Neuronal stem cell (in vitro differentiated cells): ENCODE measurements at regions not wholly inside any gene's neighbourhood (a gene's known extent, or its start where the extent isn't known, plus 50 kb on each side); places are given as distances from the start of the nearest gene placed in this dataset.

Experiments
- DNase-seq: peaks from one replicate; pipeline ENCODE4 v3.0.0-alpha.2; 2013; ENCODE audit warnings: low spot score
- H2AFZ ChIP-seq: one replicate; pipeline ENCODE4 v1.6.1; 2013; ENCODE audit warnings: mild to moderate bottlenecking, low read length, inconsistent platforms
- H2AK5ac ChIP-seq: 2 replicates; pipeline ENCODE4 v1.6.1; 2013; ENCODE audit warnings: low read depth, mild to moderate bottlenecking, inconsistent platforms, low read length, moderate library complexity, mixed read lengths
- H2BK120ac ChIP-seq: 2 replicates; pipeline ENCODE4 v1.6.1; 2013; ENCODE audit warnings: low read depth, mild to moderate bottlenecking, inconsistent platforms, low read length, moderate library complexity, mixed read lengths
- H2BK12ac ChIP-seq: one replicate; pipeline ENCODE4 v1.6.1; 2013; ENCODE audit warnings: low read length, inconsistent platforms
- H2BK15ac ChIP-seq: 2 replicates; pipeline ENCODE4 v1.6.1; 2013; ENCODE audit warnings: mild to moderate bottlenecking, low read length, inconsistent platforms, mixed read lengths
- H2BK5ac ChIP-seq: one replicate; pipeline ENCODE4 v1.6.1; 2013; ENCODE audit warnings: inconsistent platforms, mild to moderate bottlenecking, low read length, moderate library complexity
- H3K14ac ChIP-seq: one replicate; pipeline ENCODE4 v1.6.1; 2013; ENCODE audit warnings: low read length, inconsistent platforms
- H3K18ac ChIP-seq: 2 replicates; pipeline ENCODE4 v1.6.1; 2013; ENCODE audit warnings: low read length, inconsistent platforms
- H3K23ac ChIP-seq: 2 replicates; pipeline ENCODE4 v1.6.1; 2013; ENCODE audit warnings: low read depth, mild to moderate bottlenecking, mixed read lengths, low read length, inconsistent platforms; ENCODE audit not compliant: poor library complexity
- H3K27ac ChIP-seq: replicated peaks from 3 replicates; pipeline ENCODE4 v1.5.1; 2013; ENCODE audit warnings: low read length, inconsistent platforms
- H3K27me3 ChIP-seq, 3 experiments: 2 replicates each; pipeline ENCODE4 v1.6.1; 2013; ENCODE audit warnings: low read length in 3 of 3, mild to moderate bottlenecking in 2 of 3, inconsistent platforms in 1 of 3, low read depth in 1 of 3, mixed read lengths in 1 of 3, moderate library complexity in 1 of 3; ENCODE audit not compliant: control insufficient read depth in 3 of 3, insufficient read depth in 3 of 3
- H3K36me3 ChIP-seq, 2 donors: replicated peaks in 1 of 2; 2 replicates each; pipeline ENCODE4 v1.6.1; 2013; ENCODE audit warnings: low read length in 2 of 2; ENCODE audit not compliant: control insufficient read depth in 2 of 2, insufficient read depth in 2 of 2
- H3K4ac ChIP-seq: 2 replicates; pipeline ENCODE4 v1.6.1; 2013; ENCODE audit warnings: inconsistent platforms, mild to moderate bottlenecking, low read length, moderate library complexity
- H3K4me1 ChIP-seq, 2 donors: 1 replicate in 1 of 2; 2 replicates in 1 of 2; pipeline ENCODE4 v1.6.1; 2013; ENCODE audit warnings: low read length in 2 of 2, low read depth in 1 of 2; ENCODE audit not compliant: control insufficient read depth in 2 of 2, insufficient read depth in 1 of 2
- H3K4me2 ChIP-seq: one replicate; pipeline ENCODE4 v1.6.1; 2013; ENCODE audit warnings: mild to moderate bottlenecking, low read length, inconsistent platforms; ENCODE audit not compliant: insufficient read depth, poor library complexity, severe bottlenecking
- H3K4me3 ChIP-seq, 2 donors: 2 replicates each; pipeline ENCODE4 v1.5.1; 2013; ENCODE audit warnings: low read length in 2 of 2, mild to moderate bottlenecking in 2 of 2, inconsistent platforms in 1 of 2, moderate library complexity in 1 of 2
- H3K79me1 ChIP-seq: one replicate; pipeline ENCODE4 v1.6.1; 2013; ENCODE audit warnings: low read depth, mild to moderate bottlenecking, inconsistent platforms, low read length, moderate library complexity
- H3K9ac ChIP-seq: one replicate; pipeline ENCODE4 v1.6.1; 2013; ENCODE audit warnings: mild to moderate bottlenecking, low read depth, low read length, inconsistent platforms; ENCODE audit not compliant: poor library complexity
- H3K9me3 ChIP-seq, 2 donors: replicated peaks in 1 of 2; 2 replicates each; pipeline versions ENCODE3 to v1.6.1; 2013; ENCODE audit warnings: low read length in 2 of 2, mild to moderate bottlenecking in 2 of 2, inconsistent platforms in 1 of 2, low read depth in 1 of 2, mixed read lengths in 1 of 2, moderate library complexity in 1 of 2; ENCODE audit not compliant: control insufficient read depth in 2 of 2, insufficient read depth in 1 of 2
- H4K8ac ChIP-seq: one replicate; pipeline ENCODE4 v1.6.1; 2013; ENCODE audit warnings: low read depth, mild to moderate bottlenecking, inconsistent platforms, low read length, moderate library complexity
- H4K91ac ChIP-seq: one replicate; pipeline ENCODE4 v1.6.1; 2013; ENCODE audit warnings: low read length, low read depth, mild to moderate bottlenecking, inconsistent platforms; ENCODE audit not compliant: poor library complexity
- WGBS, 2 donors: extraction: QIAGEN DNeasy Blood & Tissue Kit; methylation state at CpG; one replicate each; pipeline ENCODE4 v1.1.7; 2013; ENCODE audit warnings: missing lambda C conversion rate in 2 of 2, mixed read lengths in 1 of 2; ENCODE audit not compliant: insufficient read length in 2 of 2, insufficient replicate concordance in 1 of 2; ENCODE audit errors: extremely low coverage in 2 of 2; 5-methylcytosine and 5-hydroxymethylcytosine counted together

DNA sequence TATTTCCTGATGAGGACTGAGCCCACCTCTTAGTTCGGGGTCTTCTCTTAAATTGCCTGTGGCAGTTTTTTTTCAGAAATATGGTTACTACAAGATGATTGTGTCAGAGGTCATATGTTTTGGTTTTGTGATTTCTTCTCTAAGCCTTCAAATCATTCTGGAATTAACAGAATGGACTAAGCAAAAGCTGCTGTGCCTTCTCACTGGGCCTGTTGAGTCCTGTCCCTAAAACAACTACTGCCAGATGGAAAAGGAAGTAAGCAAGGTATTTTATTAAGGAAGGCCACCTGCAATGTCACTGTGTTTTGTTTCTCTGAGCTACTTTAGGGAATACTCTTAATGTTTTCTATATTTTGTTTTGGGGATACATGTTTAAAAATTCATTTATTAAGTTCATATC lies 470.8 kb downstream of the PCDH20 start:
- DNase-seq, result no peak
- Histone ChIP-seq H3K18ac (no peak overlapping the region), H3K36me3 (no peaks in the 10 kb centered on the region)

DNA sequence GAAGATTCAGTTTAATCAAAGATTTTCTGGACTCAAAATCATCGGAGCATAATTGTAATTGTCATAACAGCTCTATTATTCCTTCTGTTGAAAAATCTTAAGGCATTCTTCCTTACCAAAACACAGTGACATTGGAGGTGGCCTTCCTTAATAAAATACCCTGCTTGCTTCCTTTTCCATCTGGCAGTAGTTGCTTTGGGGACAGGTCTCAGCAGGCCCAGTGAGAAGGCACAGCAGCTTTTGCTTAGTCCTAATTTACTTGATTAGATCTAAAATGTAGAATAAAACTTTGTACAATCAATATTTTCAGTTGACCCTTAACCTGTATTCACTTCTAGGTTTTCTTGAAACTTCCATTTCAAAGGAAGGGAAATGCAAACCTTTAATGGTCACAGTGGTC lies 471.6 kb downstream of the PCDH20 start:
- Histone ChIP-seq H3K36me3 (no peaks in the 10 kb centered on the region), H2BK120ac (no peak overlapping the region), H3K4me2 (no peak overlapping the region), H2BK5ac (no peak overlapping the region), H3K9me3 (no peaks in the 10 kb centered on the region), H4K8ac (no peak overlapping the region), H4K91ac (no peak overlapping the region), H3K9ac (no peak overlapping the region), H3K27me3 (no peaks in the 10 kb centered on the region), H3K79me1 (no peaks in the 10 kb centered on the region), H2BK15ac (no peak overlapping the region), H3K27ac (no peak overlapping the region), H3K4ac (no peak overlapping the region), H2AFZ (no peak overlapping the region), H2BK12ac (no peak overlapping the region), H2AK5ac (no peak overlapping the region), H3K4me1 (peaks cover 0 to 2% of the 10 kb centered on the region in 2 donors), H3K14ac (no peak overlapping the region), H3K4me3 (no peak overlapping the region), H3K18ac (no peak overlapping the region), H3K23ac (no peak overlapping the region)
- WGBS, 2 donors, result no CpG with 5 or more reads among the region's 1 CpG
- DNase-seq, result no peak

More for the DNA sequence above, 470.8 kb downstream of the PCDH20 start:
- no peak overlapping the region for H2BK15ac ChIP-seq
- H3K27ac ChIP-seq, result no peak overlapping the region
- H3K4me3 ChIP-seq, result no peak overlapping the region
- no peak overlapping the region for H4K91ac ChIP-seq
- H2BK5ac ChIP-seq, result no peak overlapping the region
- H2BK12ac ChIP-seq, result no peak overlapping the region
- no peaks in the 10 kb centered on the region for H3K79me1 ChIP-seq
- H3K23ac ChIP-seq, result no peak overlapping the region
- H2AK5ac ChIP-seq, result no peak overlapping the region
- no peaks in the 10 kb centered on the region for H3K9me3 ChIP-seq
- no peak overlapping the region for H3K9ac ChIP-seq
- WGBS, 2 donors, result no CpG with 5 or more reads among the region's 1 CpG
- no peak overlapping the region for H3K14ac ChIP-seq
- H3K4me2 ChIP-seq, result no peak overlapping the region
- H2AFZ ChIP-seq, result peak overlapping the region; percentile 70
- no peak overlapping the region for H4K8ac ChIP-seq
- H3K4ac ChIP-seq, result no peak overlapping the region
- H3K27me3 ChIP-seq, result no peaks in the 10 kb centered on the region
- H2BK120ac ChIP-seq, result no peak overlapping the region
- H3K4me1 ChIP-seq, result peaks cover 0 to 2% of the 10 kb centered on the region in 2 donors

DNA sequence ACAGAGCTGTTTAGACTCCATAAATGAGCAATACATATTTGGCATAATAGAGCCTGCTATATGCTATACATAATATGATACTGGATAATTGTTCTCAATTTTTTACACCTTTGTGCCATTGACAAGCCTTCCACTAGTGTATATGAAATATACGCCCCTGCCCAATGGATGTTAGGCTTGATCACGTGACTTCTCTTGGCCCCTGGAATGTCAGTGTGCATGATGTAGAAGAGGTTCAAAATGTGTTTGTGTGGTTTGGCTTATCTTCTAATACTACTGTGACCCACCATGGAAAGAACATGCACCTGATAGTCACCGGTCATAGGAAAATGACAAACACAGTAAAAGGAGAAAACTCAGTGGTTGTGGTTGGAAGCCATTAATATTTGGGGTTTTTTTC lies 479.4 kb downstream of the PCDH20 start:
- no peaks in the 10 kb centered on the region for H3K27me3 ChIP-seq
- no peaks in the 10 kb centered on the region for H3K36me3 ChIP-seq
- no peak overlapping the region for H2BK120ac ChIP-seq
- H2BK15ac ChIP-seq, result no peak overlapping the region
- H3K23ac ChIP-seq, result no peak overlapping the region
- no peak overlapping the region for H2AK5ac ChIP-seq
- no peak overlapping the region for H3K27ac ChIP-seq
- no peak overlapping the region for H2BK12ac ChIP-seq
- no peak overlapping the region for H3K4me2 ChIP-seq
- no peaks in the 10 kb centered on the region for H3K79me1 ChIP-seq
- no peak overlapping the region for H3K9ac ChIP-seq
- no peak overlapping the region for H3K4ac ChIP-seq
- H3K4me1 ChIP-seq, result no peaks in the 10 kb centered on the region
- H2BK5ac ChIP-seq, result no peak overlapping the region
- no peak for DNase-seq
- H4K8ac ChIP-seq, result no peak overlapping the region
- no CpG with 5 or more reads among the region's 3 CpGs for WGBS, 2 donors
- no peaks in the 10 kb centered on the region for H3K9me3 ChIP-seq
- no peak overlapping the region for H3K18ac ChIP-seq
- H3K14ac ChIP-seq, result no peak overlapping the region
- no peak overlapping the region for H3K4me3 ChIP-seq
- H4K91ac ChIP-seq, result no peak overlapping the region
- no peak overlapping the region for H2AFZ ChIP-seq

DNA sequence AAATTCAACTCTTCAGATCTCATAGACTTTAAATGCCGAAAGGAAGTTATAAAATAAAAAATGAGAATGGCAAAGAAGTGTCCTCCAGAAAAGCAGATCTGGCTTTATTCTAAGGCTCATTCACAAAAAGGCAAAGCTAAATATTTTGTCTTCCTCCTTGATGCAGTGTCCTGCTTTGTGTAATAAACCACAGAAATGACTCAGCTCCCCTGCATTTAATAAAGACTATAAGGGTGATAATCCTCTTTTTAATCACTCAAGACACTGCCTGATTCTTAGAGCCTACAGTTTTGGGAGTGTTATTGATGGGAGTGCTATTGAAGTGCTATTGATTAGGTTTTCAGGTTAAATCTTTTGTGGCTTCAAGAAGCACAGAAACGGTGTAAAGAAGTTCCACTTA lies 482.0 kb downstream of the PCDH20 start:
- Histone ChIP-seq H3K4me1 (no peaks in the 10 kb centered on the region), H3K27ac (no peak overlapping the region), H2AFZ (no peak overlapping the region), H2BK5ac (no peak overlapping the region), H3K14ac (no peak overlapping the region), H3K36me3 (no peaks in the 10 kb centered on the region), H2BK15ac (no peak overlapping the region), H3K4me3 (no peak overlapping the region), H4K91ac (no peak overlapping the region), H3K18ac (no peak overlapping the region), H4K8ac (no peak overlapping the region), H2BK12ac (no peak overlapping the region), H3K9ac (no peak overlapping the region), H3K4me2 (no peak overlapping the region), H3K23ac (no peak overlapping the region), H2BK120ac (no peak overlapping the region), H3K9me3 (no peaks in the 10 kb centered on the region), H3K79me1 (no peaks in the 10 kb centered on the region), H2AK5ac (no peak overlapping the region), H3K27me3 (no peaks in the 10 kb centered on the region), H3K4ac (no peak overlapping the region)
- no peak for DNase-seq
- WGBS, 2 donors, result no CpG with 5 or more reads among the region's 2 CpGs
